Stimulated activated CD4-positive, alpha-beta T cell treated with anti-CD3 and anti-CD28 coated beads, Interleukin-2, amount 100 ng/mL, for 48 hours (primary cell): ENCODE measurements at regions not wholly inside any gene's neighbourhood (a gene's known extent, or its start where the extent isn't known, plus 50 kb on each side); places are given as distances from the start of the nearest gene placed in this dataset.
"Not testable (repeated sequence)": the region's sequence is repeated elsewhere in the genome, so short reads cannot be mapped to it uniquely, and the experiment has no call there.

ENCODE experiments used
- DNase-seq, 2 donors: peaks; one replicate each; pipeline ENCODE4 v3.0.0-alpha.2; 2020

- no peak for DNase-seq
Measured at GRCh38 chr1:58836408-58836807, 52.6 kb upstream of the JUN start.

DNA sequence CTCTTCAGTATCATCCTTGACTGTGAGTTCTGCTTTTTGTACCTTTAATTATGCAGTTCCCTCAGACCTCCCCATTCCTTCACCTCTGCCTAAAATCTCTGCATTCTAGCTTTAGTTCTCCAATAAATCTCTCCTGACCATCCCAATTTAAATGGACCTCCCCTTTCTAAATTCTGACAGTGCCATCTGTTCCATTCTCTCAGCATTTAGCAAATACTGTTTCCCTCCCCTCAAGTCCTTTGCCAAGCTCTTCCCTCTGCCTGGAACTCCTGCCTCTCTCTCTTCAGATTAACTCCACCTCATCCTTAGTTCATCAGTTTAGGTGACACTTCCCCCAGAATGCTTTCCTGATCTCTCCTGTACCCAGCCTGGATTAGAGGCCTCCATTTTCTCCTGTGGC, 54.0 kb upstream of the JUN start:
- DNase-seq, result no peak

- DNase-seq, result no peak
Measured at GRCh38 chr1:58839147-58839795, 55.4 kb upstream of the JUN start.

DNA sequence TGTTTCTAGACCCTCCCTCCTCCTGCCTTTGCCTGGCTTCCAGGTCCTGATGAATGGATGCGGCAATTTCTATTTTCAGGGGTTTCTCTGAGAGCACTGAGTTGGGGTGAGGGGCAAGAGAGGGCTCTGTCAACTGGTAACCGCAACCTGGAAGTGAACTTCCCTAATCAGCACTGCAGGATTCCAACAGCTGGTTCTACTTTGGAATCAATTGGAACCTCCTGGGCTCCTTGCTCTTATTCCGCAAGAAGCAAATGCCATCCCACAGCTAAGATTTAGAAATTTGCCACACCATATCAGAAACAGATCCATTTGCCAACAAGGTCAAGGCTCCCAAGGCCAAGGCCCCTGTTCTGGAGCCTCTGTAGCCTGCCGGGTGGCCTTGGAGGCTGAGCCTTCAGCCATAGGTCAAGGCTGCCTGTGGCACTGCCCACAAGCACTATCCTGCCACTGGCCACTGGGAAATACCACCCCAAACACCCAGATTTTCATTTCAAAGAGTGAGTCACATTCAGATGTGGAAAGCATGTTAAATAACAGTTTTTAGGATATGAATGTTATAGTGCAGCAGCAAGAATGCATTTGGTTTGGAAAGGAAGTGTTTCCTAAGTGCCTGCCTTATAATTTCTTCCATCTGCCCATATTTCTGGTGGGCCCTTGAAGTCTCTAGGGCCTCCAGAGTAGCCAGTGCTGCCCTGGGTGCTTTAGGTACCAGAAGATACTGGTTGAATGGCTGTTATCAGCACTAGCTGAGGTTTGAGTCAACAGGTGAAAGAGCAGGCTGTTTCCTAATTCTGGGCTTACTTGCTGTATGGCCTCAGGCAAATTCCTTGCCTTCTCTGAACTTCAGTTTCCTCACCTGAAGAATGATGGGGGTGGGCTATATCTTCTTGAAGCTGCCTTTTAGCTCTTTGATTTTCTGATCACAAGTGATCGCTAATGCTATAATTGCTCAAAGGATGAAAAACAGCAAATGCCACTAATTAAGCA, 56.3 kb upstream of the JUN start:
- DNase-seq, result no peak

DNA sequence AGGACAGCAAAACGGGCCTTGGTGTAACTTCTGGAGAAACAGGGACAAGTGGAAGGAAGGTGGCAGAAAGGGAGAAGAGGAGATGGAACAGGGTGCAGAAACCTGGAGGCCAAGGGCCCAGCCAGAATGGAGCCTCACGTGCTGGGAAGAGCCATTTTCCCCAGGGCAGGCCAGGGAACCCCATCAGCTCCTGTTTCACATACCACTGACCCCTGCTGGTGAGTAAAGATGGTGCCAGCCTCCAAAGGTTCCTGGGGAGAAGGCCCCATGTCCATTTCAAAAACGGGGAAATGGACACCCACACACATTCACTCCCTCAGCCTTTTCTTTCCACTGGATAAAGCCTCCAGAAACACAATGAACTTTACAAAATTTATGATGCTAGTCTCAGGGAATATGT, 57.6 kb upstream of the JUN start:
- DNase-seq, result no peak

GRCh38 chr1:58842941-58843340, 59.1 kb upstream of the JUN start:
- no peak for DNase-seq

DNA sequence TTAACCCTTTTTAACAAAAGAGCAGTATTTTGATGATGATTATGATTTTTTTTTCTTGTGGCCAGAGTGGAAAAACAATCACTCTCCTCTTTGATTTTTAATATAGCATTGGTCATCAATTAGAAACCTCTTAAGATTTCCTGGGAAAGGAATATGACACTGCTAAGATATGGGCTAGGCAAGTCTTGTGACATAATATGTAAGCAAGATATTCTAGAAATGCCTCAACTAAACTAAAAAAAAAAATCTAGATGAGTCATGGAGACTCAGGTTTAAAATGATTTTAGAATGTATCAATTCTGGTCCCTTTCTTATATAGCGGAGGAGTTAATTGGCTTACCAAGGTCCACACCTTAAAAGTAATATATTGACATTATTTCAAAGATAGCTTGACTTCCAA, 60.3 kb upstream of the JUN start:
- no peak for DNase-seq

- no peak for DNase-seq
Measured at GRCh38 chr1:58845942-58846341, 62.1 kb upstream of the JUN start.

GRCh38 chr1:58848818-58849411, 65.1 kb upstream of the JUN start:
- DNase-seq, result peak in 1 of 2 donors; percentile 9

GRCh38 chr1:58849551-58849950, 65.7 kb upstream of the JUN start:
- DNase-seq, result no peak

DNA sequence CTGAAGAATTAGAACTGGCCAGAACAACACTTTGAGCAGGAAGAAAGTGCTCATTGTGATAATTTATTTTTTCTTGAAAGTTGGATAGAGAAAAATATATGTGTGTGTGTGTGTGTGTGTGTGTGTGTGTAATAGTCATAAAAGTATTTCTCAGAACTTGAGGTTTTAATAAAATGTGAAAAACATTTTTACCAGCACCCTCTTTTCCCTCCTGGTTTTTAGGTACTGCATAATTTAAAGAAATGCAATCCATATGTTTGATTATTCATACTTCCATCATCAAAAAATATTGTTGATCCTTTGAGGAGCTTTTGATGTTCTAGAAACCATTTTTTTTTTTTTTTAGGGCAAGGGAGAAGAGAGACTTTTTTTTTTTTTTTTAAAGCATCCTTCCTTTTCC, 66.8 kb upstream of the JUN start:
- no peak for DNase-seq

DNA sequence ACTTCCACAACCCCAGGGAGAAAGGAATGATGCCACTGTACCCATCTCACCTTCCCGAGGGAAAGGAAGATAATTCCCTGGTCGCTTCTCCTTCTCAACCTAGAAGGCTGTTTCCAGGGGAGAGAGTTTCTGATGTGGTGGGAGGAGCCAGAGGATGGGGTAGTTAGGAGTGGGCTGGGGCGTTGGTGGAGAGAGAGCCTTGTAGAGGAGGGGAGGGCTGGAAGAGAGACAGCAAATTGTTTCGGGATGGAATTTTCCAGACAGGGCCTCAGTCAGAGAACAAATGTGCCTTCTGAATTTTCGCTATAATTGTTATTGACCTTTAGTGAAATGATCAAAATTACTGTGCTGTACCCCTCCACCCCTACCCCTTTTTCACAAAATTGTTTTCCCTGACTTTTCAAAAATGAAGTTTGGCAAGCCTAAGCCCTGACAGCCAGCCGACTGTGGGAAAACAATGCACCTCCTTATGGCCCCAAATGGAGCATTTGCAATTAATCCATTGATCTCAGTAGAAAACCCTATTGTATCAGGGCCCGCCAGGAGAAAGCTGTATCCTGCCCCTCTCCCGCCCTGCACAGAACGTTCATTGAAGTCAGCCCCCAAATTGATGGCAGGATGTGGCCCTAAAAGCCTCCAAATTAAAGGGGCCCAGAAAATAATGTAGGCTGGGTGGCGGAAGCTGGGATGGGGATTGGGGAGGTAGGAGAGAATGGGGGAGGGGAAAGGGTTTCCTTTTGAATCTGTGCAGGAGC, 69.1 kb upstream of the JUN start:
- DNase-seq, result no peak

DNA sequence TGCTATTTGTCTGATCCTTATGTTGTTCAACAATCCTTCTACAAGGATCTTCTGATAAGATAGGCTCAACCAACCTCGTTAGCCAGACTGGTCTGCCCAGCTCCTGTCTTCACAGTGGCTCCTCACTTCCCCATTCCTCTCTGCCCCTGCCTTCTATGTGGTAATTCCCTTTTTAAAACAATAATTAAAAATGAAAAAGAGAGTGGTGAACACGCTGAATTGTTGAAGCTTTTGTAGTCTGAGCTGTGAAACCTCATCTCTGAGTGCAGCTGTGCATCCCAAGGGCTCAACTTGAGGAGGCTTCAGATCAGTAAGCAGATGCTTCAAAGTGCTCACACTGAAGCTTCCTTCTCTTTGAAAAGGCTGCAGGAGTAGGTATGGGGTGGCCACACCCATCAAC, 70.7 kb upstream of the JUN start:
- DNase-seq, result no peak

GRCh38 chr1:58855274-58856165, 71.7 kb upstream of the JUN start:
- no peak for DNase-seq

GRCh38 chr1:58856281-58856680, 72.4 kb upstream of the JUN start:
- DNase-seq, result not testable (repeated sequence)

GRCh38 chr1:58857680-58858673, 74.1 kb upstream of the JUN start:
- no peak for DNase-seq

- no peak for DNase-seq
Measured at GRCh38 chr1:58859769-58860485, 76.1 kb upstream of the JUN start.

DNA sequence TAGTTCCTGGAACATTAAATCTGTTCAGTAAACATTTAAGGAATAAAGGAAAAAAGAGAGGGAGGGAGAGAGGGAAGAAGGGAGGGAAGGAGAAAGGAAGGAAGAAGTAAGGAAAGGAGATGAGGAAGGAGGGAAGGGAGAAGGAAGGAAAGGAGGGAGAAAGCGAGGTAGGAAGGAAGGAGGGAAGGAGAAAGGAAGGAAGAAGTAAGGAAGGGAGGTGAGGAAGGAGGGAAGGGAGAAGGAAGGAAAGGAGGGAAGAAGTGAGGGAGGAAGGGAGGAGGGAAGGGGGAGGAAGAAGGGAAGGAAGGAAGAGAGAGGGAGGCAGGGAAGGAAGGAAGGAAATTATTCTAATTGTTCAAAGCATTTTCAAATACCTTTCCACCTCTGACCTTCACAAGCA, 77.2 kb upstream of the JUN start:
- DNase-seq, result no peak

GRCh38 chr1:58861506-58861905, 77.7 kb upstream of the JUN start:
- DNase-seq, result no peak
